ENCODE measurements at regions not wholly inside any gene's neighbourhood (a gene's known extent, or its start where the extent isn't known, plus 50 kb on each side); places are given as distances from the start of the nearest gene placed in this dataset.

DNA sequence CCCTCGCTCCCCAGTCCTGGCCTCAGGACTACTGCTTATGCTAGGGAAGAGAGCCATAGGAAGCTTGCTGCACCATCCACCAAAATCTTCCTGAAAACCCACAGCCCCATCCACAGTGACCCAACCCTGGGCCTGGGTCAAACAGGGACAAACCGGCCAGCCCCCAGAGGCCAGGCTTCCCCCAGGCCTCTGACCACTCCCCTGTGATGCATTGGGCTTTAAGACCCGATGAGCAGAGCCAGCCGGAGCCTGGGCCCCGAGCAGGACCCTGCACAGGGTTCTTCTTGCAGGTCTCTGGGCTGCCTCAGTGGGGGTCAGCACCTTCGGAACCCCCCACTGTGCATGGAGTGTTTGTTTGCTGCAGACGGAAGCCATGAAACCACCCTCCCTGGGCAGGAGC lies 583.7 kb downstream of the BRD1 start:
- Histone ChIP-seq H3K4me1 (ENCODE audit: insufficient read depth, low read length) (no peaks in the 10 kb centered on the region), H3K9me3 (ENCODE audit: low read length) (no peaks in the 10 kb centered on the region), H2AFZ (ENCODE audit: low read length) (no peak overlapping the region), H3K27me3 (ENCODE audit: control insufficient read depth in 1 of 2, insufficient read depth in 2 of 2, low read length in 2 of 2) (peaks cover 1 to 21% of the 10 kb centered on the region in 2 experiments; a peak in 4 of 5 replicates), H3K4me3 (replicated peaks in 1 of 3; ENCODE audit: insufficient read depth in 1 of 3, low read depth in 2 of 3, low read length in 3 of 3) (no peak overlapping the region), H3K4me2 (ENCODE audit: low read depth, low read length) (no peak overlapping the region), H3K9ac (ENCODE audit: insufficient read depth, low read depth, low read length) (no peak overlapping the region), H3K36me3 (replicated peaks in 1 of 2; ENCODE audit: control insufficient read depth in 1 of 2, insufficient read depth in 2 of 2, low read length in 2 of 2) (no peaks in the 10 kb centered on the region), H3K79me2 (ENCODE audit: insufficient read depth, low read length) (no peaks in the 10 kb centered on the region), H3K27ac (ENCODE audit: extremely low read length, insufficient read depth, low read length) (no peak overlapping the region), H4K20me1 (ENCODE audit: insufficient read depth, low read length) (no peaks in the 10 kb centered on the region)
- CTCF ChIA-PET (ENCODE audit: low intra/inter-chr PET ratio, low total read pairs) = no interaction called here
- in situ Hi-C loops (cut with HindIII; ENCODE audit: extremely low pct_ligation_motif_present, low pct_unique_long_range_greater_than_20kb) = no loop called here
- ATAC-seq = no peak
- intact Hi-C loops (cut with micrococcal nuclease; ENCODE audit: unreplicated experiment) = no loop called here
- BruUV-seq (replicated peaks) = no TSS peak
- no peak for FAIRE-seq
- POLR2A ChIA-PET = no interaction called here
- DNase-seq (ENCODE audit: low spot score) = no peak
- WGBS (ENCODE audit: low lambda C conversion rate) = 73% methylated on average over 2 of the region's 7 CpGs
- TF ChIP-seq POLR2AphosphoS2 (IDR thresholded peaks at IDR 0.05; ENCODE audit: low read depth, low read length) (no peak), PRPF4 (IDR thresholded peaks at IDR 0.05; ENCODE audit: low read depth, low read length, poor library complexity, severe bottlenecking) (no peak), STAG1 (CRISPR knock-in tag; IDR thresholded peaks at IDR 0.05) (no peak), ZNF839 (CRISPR knock-in tag; IDR thresholded peaks at IDR 0.05; ENCODE audit: borderline replicate concordance) (no peak), POLR2AphosphoS5 (IDR thresholded peaks at IDR 0.05; ENCODE audit: low read depth, low read length) (no peak), MZF1 (CRISPR knock-in tag; IDR thresholded peaks at IDR 0.05; ENCODE audit: borderline replicate concordance) (no peak), ZBTB1 (CRISPR knock-in tag; IDR thresholded peaks at IDR 0.05; ENCODE audit: borderline replicate concordance) (no peak), POGZ (CRISPR knock-in tag; IDR thresholded peaks at IDR 0.05) (no peak), NRL (CRISPR knock-in tag; IDR thresholded peaks at IDR 0.05; ENCODE audit: borderline replicate concordance) (no peak), ARNT2 (CRISPR knock-in tag; IDR thresholded peaks at IDR 0.05; ENCODE audit: low read depth) (no peak)
- TF ChIP-seq, protein P1, sequence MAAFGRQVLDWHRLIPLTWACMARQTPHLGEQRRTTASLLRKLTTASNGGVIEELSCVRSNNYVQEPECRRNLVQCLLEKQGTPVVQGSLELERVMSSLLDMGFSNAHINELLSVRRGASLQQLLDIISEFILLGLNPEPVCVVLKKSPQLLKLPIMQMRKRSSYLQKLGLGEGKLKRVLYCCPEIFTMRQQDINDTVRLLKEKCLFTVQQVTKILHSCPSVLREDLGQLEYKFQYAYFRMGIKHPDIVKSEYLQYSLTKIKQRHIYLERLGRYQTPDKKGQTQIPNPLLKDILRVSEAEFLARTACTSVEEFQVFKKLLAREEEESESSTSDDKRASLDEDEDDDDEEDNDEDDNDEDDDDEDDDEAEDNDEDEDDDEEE (CRISPR knock-in tag; IDR thresholded peaks at IDR 0.05) = no peak
- TF ChIP-seq, protein P2, sequence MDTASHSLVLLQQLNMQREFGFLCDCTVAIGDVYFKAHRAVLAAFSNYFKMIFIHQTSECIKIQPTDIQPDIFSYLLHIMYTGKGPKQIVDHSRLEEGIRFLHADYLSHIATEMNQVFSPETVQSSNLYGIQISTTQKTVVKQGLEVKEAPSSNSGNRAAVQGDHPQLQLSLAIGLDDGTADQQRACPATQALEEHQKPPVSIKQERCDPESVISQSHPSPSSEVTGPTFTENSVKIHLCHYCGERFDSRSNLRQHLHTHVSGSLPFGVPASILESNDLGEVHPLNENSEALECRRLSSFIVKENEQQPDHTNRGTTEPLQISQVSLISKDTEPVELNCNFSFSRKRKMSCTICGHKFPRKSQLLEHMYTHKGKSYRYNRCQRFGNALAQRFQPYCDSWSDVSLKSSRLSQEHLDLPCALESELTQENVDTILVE (CRISPR knock-in tag; IDR thresholded peaks at IDR 0.05) = no peak
- TF ChIP-seq, protein P3, sequence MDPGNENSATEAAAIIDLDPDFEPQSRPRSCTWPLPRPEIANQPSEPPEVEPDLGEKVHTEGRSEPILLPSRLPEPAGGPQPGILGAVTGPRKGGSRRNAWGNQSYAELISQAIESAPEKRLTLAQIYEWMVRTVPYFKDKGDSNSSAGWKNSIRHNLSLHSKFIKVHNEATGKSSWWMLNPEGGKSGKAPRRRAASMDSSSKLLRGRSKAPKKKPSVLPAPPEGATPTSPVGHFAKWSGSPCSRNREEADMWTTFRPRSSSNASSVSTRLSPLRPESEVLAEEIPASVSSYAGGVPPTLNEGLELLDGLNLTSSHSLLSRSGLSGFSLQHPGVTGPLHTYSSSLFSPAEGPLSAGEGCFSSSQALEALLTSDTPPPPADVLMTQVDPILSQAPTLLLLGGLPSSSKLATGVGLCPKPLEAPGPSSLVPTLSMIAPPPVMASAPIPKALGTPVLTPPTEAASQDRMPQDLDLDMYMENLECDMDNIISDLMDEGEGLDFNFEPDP (CRISPR knock-in tag; conservative IDR thresholded peaks at IDR 0.05) = no peak
- TF ChIP-seq, protein P4, sequence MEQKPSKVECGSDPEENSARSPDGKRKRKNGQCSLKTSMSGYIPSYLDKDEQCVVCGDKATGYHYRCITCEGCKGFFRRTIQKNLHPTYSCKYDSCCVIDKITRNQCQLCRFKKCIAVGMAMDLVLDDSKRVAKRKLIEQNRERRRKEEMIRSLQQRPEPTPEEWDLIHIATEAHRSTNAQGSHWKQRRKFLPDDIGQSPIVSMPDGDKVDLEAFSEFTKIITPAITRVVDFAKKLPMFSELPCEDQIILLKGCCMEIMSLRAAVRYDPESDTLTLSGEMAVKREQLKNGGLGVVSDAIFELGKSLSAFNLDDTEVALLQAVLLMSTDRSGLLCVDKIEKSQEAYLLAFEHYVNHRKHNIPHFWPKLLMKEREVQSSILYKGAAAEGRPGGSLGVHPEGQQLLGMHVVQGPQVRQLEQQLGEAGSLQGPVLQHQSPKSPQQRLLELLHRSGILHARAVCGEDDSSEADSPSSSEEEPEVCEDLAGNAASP (CRISPR knock-in tag; IDR thresholded peaks at IDR 0.05; ENCODE audit: borderline replicate concordance) = no peak
- TF ChIP-seq, protein P5, sequence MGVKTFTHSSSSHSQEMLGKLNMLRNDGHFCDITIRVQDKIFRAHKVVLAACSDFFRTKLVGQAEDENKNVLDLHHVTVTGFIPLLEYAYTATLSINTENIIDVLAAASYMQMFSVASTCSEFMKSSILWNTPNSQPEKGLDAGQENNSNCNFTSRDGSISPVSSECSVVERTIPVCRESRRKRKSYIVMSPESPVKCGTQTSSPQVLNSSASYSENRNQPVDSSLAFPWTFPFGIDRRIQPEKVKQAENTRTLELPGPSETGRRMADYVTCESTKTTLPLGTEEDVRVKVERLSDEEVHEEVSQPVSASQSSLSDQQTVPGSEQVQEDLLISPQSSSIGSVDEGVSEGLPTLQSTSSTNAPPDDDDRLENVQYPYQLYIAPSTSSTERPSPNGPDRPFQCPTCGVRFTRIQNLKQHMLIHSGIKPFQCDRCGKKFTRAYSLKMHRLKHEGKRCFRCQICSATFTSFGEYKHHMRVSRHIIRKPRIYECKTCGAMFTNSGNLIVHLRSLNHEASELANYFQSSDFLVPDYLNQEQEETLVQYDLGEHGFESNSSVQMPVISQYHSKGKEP (CRISPR knock-in tag; IDR thresholded peaks at IDR 0.05) = no peak
- TF ChIP-seq, protein P6, sequence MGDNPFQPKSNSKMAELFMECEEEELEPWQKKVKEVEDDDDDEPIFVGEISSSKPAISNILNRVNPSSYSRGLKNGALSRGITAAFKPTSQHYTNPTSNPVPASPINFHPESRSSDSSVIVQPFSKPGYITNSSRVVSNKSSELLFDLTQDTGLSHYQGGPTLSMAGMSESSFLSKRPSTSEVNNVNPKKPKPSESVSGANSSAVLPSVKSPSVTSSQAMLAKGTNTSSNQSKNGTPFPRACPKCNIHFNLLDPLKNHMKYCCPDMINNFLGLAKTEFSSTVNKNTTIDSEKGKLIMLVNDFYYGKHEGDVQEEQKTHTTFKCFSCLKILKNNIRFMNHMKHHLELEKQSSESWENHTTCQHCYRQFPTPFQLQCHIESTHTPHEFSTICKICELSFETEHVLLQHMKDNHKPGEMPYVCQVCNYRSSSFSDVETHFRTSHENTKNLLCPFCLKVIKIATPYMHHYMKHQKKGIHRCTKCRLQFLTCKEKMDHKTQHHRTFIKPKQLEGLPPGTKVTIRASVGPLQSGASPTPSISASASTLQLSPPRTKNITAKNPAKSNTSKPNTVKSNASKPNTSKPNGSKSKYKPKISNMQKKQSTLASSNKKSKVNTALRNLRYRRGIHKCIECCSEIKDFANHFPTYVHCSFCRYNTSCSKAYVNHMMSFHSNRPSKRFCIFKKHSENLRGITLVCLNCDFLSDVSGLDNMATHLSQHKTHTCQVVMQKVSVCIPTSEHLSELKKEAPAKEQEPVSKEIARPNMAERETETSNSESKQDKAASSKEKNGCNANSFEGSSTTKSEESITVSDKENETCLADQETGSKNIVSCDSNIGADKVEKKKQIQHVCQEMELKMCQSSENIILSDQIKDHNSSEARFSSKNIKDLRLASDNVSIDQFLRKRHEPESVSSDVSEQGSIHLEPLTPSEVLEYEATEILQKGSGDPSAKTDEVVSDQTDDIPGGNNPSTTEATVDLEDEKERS (CRISPR knock-in tag; IDR thresholded peaks at IDR 0.05) = no peak

All from HepG2 (cell line).